WTC11 (cell line): ENCODE measurements at regions not wholly inside any gene's neighbourhood (a gene's known extent, or its start where the extent isn't known, plus 50 kb on each side); places are given as distances from the start of the nearest gene placed in this dataset.

Experiments
- ATAC-seq: fragments of 200-7000 bp; cut with Tn5 transposase; 2 replicates; pipeline ENCODE4 v1.10.0; 2021; ENCODE audit warnings: mild to moderate bottlenecking, moderate library complexity
- CTCF ChIA-PET: fragments of 300-600 bp; sonication (Branson Sonifier 250); formaldehyde crosslinking; loops from one replicate; lab custom pipeline; 2021; ENCODE audit warnings: antibody characterized with exemption; lab: Charles Lee
- POLR2A ChIA-PET: fragments of 350-600 bp; sonication (Branson Sonifier 250); formaldehyde crosslinking; loops from one replicate; lab custom pipeline; 2021; ENCODE audit warnings: antibody characterized with exemption; lab: Charles Lee
- DNase-seq: peaks from one replicate; pipeline ENCODE4 v3.0.0; 2021; ENCODE audit warnings: low spot score
- H3K27ac Mint-ChIP-seq: 2 replicates; pipeline ENCODE4 v1.8.0; 2021; ENCODE audit warnings: mixed read lengths
- H3K27me3 Mint-ChIP-seq: 2 replicates; pipeline ENCODE4 v1.8.0; 2021; ENCODE audit warnings: low read depth, mild to moderate bottlenecking, moderate library complexity, mixed read lengths
- H3K36me3 Mint-ChIP-seq: 2 replicates; pipeline ENCODE4 v1.8.0; 2021; ENCODE audit warnings: mixed read lengths
- H3K4me1 Mint-ChIP-seq: 2 replicates; pipeline ENCODE4 v1.8.0; 2022; ENCODE audit warnings: mixed read lengths
- H3K4me3 Mint-ChIP-seq: 2 replicates; pipeline ENCODE4 v1.8.0; 2021; ENCODE audit warnings: mild to moderate bottlenecking, moderate library complexity, mixed read lengths
- H3K9me3 Mint-ChIP-seq: 2 replicates; pipeline ENCODE4 v1.8.0; 2021; ENCODE audit warnings: mixed read lengths
- CBFB ChIP-seq: sonication (generic); formaldehyde crosslinking; IDR thresholded peaks from 2 replicates; pipeline ENCODE4 v1.8.1; 2022; ENCODE audit warnings: mild to moderate bottlenecking, low read depth, missing genetic modification reagents
- CREM ChIP-seq: sonication (generic); formaldehyde crosslinking; IDR thresholded peaks from 2 replicates; pipeline ENCODE4 v1.8.1; 2022; ENCODE audit warnings: mild to moderate bottlenecking, missing genetic modification reagents, moderate library complexity
- ESRRA ChIP-seq: sonication (generic); formaldehyde crosslinking; IDR thresholded peaks from 2 replicates; pipeline ENCODE4 v1.8.1; 2022; ENCODE audit warnings: mild to moderate bottlenecking, missing genetic modification reagents, borderline replicate concordance
- ETV6 ChIP-seq: sonication (generic); formaldehyde crosslinking; IDR thresholded peaks from 2 replicates; pipeline ENCODE4 v1.8.1; 2022; ENCODE audit warnings: mild to moderate bottlenecking, missing genetic modification reagents
- GABPB1 ChIP-seq: sonication (generic); formaldehyde crosslinking; IDR thresholded peaks from 2 replicates; pipeline ENCODE4 v1.8.1; 2023; ENCODE audit warnings: mild to moderate bottlenecking, missing genetic modification reagents
- GTF2I ChIP-seq: fragments of 250-450 bp; sonication (Bioruptor Pico); conservative IDR thresholded peaks from 2 replicates; pipeline ENCODE4 v1.4.0; 2021; ENCODE audit warnings: mild to moderate bottlenecking
- KAT7 ChIP-seq: sonication (generic); formaldehyde crosslinking; IDR thresholded peaks from 2 replicates; pipeline ENCODE4 v1.8.1; 2023; ENCODE audit warnings: missing genetic modification reagents, mild to moderate bottlenecking, borderline replicate concordance
- MYBL2 ChIP-seq: sonication (generic); formaldehyde crosslinking; IDR thresholded peaks from 2 replicates; pipeline ENCODE4 v1.8.1; 2023; ENCODE audit warnings: mild to moderate bottlenecking, moderate library complexity, missing genetic modification reagents
- NR3C1 ChIP-seq: sonication (generic); formaldehyde crosslinking; conservative IDR thresholded peaks from 2 replicates; pipeline ENCODE4 v1.8.1; 2023; ENCODE audit warnings: low read depth, mild to moderate bottlenecking, missing genetic modification reagents
- SMAD4 ChIP-seq: sonication (generic); formaldehyde crosslinking; IDR thresholded peaks from 2 replicates; pipeline ENCODE4 v1.8.0; 2022; ENCODE audit warnings: mild to moderate bottlenecking, missing genetic modification reagents
- TCF7 ChIP-seq: sonication (generic); formaldehyde crosslinking; IDR thresholded peaks from 2 replicates; pipeline ENCODE4 v1.8.0; 2022; ENCODE audit warnings: mild to moderate bottlenecking, low read depth, missing genetic modification reagents, moderate library complexity
- ZNF121 ChIP-seq: sonication (generic); formaldehyde crosslinking; IDR thresholded peaks from 2 replicates; pipeline ENCODE4 v1.8.0; 2023; ENCODE audit warnings: missing genetic modification reagents
- ZNF317 ChIP-seq: sonication (generic); formaldehyde crosslinking; IDR thresholded peaks from 2 replicates; pipeline ENCODE4 v1.8.1; 2023; ENCODE audit warnings: low read depth, mild to moderate bottlenecking, moderate library complexity, missing genetic modification reagents, borderline replicate concordance
- ZNF396 ChIP-seq: fragments of 250-450 bp; sonication (Bioruptor Pico); IDR thresholded peaks from 2 replicates; pipeline ENCODE4 v1.8.0; 2021; ENCODE audit warnings: mild to moderate bottlenecking, moderate library complexity, borderline replicate concordance
- ZNF423 ChIP-seq: fragments of 250-450 bp; sonication (Bioruptor Pico); IDR thresholded peaks from 2 replicates; pipeline ENCODE4 v2.1.2; 2022; ENCODE audit warnings: mild to moderate bottlenecking, moderate library complexity
- TF ChIP-seq, protein P1 (sequence below): fragments of 200-600 bp; IDR thresholded peaks from 2 replicates; pipeline ENCODE4 v1.8.0; 2022; ENCODE audit warnings: antibody characterized with exemption
- TF ChIP-seq, protein P2 (sequence below): sonication (generic); formaldehyde crosslinking; IDR thresholded peaks from 2 replicates; pipeline ENCODE4 v1.8.1; 2023; ENCODE audit warnings: mild to moderate bottlenecking, missing genetic modification reagents
- TF ChIP-seq, protein P3 (sequence below): sonication (generic); formaldehyde crosslinking; IDR thresholded peaks from 2 replicates; pipeline ENCODE4 v1.8.1; 2023; ENCODE audit warnings: mild to moderate bottlenecking, missing genetic modification reagents, moderate library complexity
- TF ChIP-seq, protein P4 (sequence below): sonication (generic); formaldehyde crosslinking; conservative IDR thresholded peaks from 2 replicates; pipeline ENCODE4 v1.8.1; 2022; ENCODE audit warnings: mild to moderate bottlenecking, missing genetic modification reagents
- TF ChIP-seq, protein P5 (sequence below): sonication (generic); formaldehyde crosslinking; IDR thresholded peaks from 2 replicates; pipeline ENCODE4 v1.8.0; 2022; ENCODE audit warnings: mild to moderate bottlenecking, missing genetic modification reagents
- TF ChIP-seq, protein P6 (sequence below): sonication (generic); formaldehyde crosslinking; IDR thresholded peaks from 2 replicates; pipeline ENCODE4 v1.8.1; 2022; ENCODE audit warnings: low read depth, missing genetic modification reagents, borderline replicate concordance
- TF ChIP-seq, protein P7 (sequence below): fragments of 250-450 bp; sonication (Bioruptor Pico); conservative IDR thresholded peaks from 2 replicates; pipeline ENCODE4 v1.9.0; 2021; ENCODE audit warnings: mild to moderate bottlenecking

DNA sequence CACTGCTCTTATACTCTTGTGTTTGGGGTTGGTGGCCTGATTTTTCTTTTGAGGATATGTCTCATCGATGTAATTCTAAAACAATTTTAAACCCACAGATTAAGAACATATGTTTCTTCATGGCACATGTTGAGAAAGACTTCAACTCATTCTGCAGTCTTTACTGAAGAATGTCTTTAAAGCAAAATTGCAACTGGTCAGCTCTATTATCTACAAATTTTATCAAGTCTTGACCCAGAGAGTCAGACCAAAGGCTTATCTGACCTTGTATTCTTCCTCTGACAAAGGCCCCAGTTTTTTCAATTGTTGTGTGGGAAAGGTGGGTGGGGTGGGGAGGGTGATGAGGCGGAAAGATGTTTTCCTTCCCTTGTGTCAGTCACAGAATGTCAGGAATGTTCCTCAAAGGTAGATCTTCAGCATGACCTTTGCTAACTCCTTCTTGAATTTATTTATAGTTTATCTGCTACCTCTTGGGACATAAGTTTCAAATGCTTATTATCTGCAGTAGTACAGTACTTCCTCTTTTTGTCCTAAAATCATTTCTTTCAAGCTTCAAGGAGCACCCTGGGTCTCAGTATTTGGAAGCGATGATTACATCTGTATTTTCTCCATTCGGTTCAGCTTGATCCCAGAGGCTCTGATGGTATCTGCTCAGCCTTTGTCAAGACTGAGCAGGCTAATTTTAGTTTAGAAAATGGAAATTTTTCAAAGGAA, 63.2 kb upstream of the TIAM2 start:
- peaks cover 26% of the 10 kb centered on the region for H3K4me1 Mint-ChIP-seq
- H3K27ac Mint-ChIP-seq = peak overlapping the region; percentile 82
- no peaks in the 10 kb centered on the region for H3K36me3 Mint-ChIP-seq
- CTCF ChIA-PET = interaction anchor here (0.6 to 1.9 kb wide), 7 partner anchors 16 to 317 kb away, joined by 3 to 7 read pairs (median 4); no protein-coding TSS in a partner anchor
- DNase-seq (no peak), ATAC-seq (peak; percentile 32)
- H3K4me3 Mint-ChIP-seq = no peak overlapping the region
- TF ChIP-seq ZNF317 (CRISPR knock-in tag) (no peak), CREM (CRISPR knock-in tag) (no peak), NR3C1 (CRISPR knock-in tag) (no peak), TCF7 (CRISPR knock-in tag) (no peak), ZNF423 (no peak)
- TF ChIP-seq, protein P1, sequence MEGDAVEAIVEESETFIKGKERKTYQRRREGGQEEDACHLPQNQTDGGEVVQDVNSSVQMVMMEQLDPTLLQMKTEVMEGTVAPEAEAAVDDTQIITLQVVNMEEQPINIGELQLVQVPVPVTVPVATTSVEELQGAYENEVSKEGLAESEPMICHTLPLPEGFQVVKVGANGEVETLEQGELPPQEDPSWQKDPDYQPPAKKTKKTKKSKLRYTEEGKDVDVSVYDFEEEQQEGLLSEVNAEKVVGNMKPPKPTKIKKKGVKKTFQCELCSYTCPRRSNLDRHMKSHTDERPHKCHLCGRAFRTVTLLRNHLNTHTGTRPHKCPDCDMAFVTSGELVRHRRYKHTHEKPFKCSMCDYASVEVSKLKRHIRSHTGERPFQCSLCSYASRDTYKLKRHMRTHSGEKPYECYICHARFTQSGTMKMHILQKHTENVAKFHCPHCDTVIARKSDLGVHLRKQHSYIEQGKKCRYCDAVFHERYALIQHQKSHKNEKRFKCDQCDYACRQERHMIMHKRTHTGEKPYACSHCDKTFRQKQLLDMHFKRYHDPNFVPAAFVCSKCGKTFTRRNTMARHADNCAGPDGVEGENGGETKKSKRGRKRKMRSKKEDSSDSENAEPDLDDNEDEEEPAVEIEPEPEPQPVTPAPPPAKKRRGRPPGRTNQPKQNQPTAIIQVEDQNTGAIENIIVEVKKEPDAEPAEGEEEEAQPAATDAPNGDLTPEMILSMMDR = no peak
- TF ChIP-seq, protein P2, sequence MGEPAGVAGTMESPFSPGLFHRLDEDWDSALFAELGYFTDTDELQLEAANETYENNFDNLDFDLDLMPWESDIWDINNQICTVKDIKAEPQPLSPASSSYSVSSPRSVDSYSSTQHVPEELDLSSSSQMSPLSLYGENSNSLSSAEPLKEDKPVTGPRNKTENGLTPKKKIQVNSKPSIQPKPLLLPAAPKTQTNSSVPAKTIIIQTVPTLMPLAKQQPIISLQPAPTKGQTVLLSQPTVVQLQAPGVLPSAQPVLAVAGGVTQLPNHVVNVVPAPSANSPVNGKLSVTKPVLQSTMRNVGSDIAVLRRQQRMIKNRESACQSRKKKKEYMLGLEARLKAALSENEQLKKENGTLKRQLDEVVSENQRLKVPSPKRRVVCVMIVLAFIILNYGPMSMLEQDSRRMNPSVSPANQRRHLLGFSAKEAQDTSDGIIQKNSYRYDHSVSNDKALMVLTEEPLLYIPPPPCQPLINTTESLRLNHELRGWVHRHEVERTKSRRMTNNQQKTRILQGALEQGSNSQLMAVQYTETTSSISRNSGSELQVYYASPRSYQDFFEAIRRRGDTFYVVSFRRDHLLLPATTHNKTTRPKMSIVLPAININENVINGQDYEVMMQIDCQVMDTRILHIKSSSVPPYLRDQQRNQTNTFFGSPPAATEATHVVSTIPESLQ (CRISPR knock-in tag) = no peak
- TF ChIP-seq, protein P3, sequence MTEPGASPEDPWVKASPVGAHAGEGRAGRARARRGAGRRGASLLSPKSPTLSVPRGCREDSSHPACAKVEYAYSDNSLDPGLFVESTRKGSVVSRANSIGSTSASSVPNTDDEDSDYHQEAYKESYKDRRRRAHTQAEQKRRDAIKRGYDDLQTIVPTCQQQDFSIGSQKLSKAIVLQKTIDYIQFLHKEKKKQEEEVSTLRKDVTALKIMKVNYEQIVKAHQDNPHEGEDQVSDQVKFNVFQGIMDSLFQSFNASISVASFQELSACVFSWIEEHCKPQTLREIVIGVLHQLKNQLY (CRISPR knock-in tag) = no peak
- TF ChIP-seq, protein P4, sequence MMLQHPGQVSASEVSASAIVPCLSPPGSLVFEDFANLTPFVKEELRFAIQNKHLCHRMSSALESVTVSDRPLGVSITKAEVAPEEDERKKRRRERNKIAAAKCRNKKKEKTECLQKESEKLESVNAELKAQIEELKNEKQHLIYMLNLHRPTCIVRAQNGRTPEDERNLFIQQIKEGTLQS (CRISPR knock-in tag) = no peak
- TF ChIP-seq, protein P5, sequence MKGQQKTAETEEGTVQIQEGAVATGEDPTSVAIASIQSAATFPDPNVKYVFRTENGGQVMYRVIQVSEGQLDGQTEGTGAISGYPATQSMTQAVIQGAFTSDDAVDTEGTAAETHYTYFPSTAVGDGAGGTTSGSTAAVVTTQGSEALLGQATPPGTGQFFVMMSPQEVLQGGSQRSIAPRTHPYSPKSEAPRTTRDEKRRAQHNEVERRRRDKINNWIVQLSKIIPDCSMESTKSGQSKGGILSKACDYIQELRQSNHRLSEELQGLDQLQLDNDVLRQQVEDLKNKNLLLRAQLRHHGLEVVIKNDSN (CRISPR knock-in tag) = no peak
- no peaks in the 10 kb centered on the region for H3K9me3 Mint-ChIP-seq
- no peaks in the 10 kb centered on the region for H3K27me3 Mint-ChIP-seq
- POLR2A ChIA-PET = no interaction called here

DNA sequence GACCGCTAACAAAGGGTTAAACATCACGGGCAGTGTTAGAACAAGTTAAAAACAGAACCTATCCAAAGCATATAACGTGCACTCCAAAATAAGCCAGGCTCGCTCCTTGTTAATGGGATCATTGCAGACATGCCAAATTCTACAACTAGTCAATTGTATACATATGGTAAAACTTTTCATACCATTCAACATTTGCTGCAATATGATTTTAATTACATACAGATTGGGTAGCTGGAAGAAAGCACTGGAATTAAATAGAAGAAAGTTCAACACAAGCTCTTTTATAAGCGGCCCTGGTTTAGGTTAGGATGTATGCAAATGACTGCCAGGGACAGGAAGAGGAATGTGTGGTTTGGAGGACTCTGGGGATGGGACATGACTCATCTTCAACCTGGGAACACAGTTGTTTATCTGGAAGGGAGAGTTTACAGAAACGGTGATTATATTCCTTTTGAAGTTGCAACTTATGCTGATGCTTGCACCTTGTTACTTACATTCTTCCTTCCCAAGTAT, 62.5 kb upstream of the TIAM2 start:
- H3K9me3 Mint-ChIP-seq = no peaks in the 10 kb centered on the region
- ChIA-PET CTCF (interaction anchor here (0.6 to 1.9 kb wide), 4 partner anchors 64 to 257 kb away, joined by 4 to 7 read pairs (median 4); no protein-coding TSS in a partner anchor), POLR2A (no interaction called here)
- peak; percentile 70 for ATAC-seq
- H3K27ac Mint-ChIP-seq = peak overlapping the region; percentile 82
- no peak for DNase-seq
- no peak overlapping the region for H3K4me3 Mint-ChIP-seq
- H3K27me3 Mint-ChIP-seq = no peaks in the 10 kb centered on the region
- no peaks in the 10 kb centered on the region for H3K36me3 Mint-ChIP-seq
- peaks cover 26% of the 10 kb centered on the region for H3K4me1 Mint-ChIP-seq
- TF ChIP-seq MYBL2 (CRISPR knock-in tag) (no peak), ESRRA (CRISPR knock-in tag) (no peak), ZNF121 (CRISPR knock-in tag) (no peak), GABPB1 (CRISPR knock-in tag) (no peak), SMAD4 (CRISPR knock-in tag) (no peak), TCF7 (CRISPR knock-in tag) (no peak), ETV6 (no peak), KAT7 (no peak), ZNF396 (CRISPR knock-in tag) (no peak), CBFB (CRISPR knock-in tag) (no peak), GTF2I (CRISPR knock-in tag) (no peak)
- TF ChIP-seq, protein P6, sequence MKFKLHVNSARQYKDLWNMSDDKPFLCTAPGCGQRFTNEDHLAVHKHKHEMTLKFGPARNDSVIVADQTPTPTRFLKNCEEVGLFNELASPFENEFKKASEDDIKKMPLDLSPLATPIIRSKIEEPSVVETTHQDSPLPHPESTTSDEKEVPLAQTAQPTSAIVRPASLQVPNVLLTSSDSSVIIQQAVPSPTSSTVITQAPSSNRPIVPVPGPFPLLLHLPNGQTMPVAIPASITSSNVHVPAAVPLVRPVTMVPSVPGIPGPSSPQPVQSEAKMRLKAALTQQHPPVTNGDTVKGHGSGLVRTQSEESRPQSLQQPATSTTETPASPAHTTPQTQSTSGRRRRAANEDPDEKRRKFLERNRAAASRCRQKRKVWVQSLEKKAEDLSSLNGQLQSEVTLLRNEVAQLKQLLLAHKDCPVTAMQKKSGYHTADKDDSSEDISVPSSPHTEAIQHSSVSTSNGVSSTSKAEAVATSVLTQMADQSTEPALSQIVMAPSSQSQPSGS (CRISPR knock-in tag) = no peak
- TF ChIP-seq, protein P7, sequence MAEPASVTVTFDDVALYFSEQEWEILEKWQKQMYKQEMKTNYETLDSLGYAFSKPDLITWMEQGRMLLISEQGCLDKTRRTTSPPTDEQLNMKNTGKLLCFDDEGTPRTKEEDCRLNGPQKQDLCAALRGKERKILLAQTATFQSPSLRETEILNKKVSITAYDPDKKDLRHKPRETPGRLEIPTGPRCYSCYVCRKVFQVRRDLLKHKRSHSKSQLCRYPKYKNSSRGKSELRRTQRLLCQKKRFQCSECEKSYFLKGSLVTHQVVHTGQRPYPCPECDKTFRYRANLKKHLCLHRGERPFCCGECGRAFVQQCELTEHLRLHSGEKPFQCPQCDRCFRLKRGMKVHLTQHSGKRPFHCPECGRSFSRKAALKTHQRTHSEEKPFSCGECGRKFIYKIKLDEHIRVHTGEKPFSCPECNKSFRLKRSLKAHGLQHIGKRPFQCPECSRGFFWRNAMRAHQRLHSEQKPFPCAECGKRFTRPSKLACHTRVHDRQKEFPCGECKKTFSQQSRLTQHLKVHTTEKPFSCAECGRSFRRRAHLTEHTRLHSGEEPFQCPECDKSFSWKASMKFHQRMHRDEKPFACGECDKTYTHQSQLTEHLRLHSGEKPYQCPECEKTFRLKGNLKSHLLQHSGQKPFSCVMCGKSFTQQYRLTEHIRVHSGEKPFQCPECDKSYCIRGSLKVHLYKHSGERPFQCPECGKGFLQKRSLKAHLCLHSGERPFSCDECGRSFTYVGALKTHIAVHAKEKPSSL (CRISPR knock-in tag) = no peak
- TF ChIP-seq, protein P4 (CRISPR knock-in tag) = no peak
